ENCODE measurements at regions not wholly inside any gene's neighbourhood (a gene's known extent, or its start where the extent isn't known, plus 50 kb on each side); places are given as distances from the start of the nearest gene placed in this dataset.
A peak's percentile ranks its signal among the peaks of the same experiment; 100 is the strongest.

GRCh38 chr6:170223718-170224693, 66.9 kb downstream of the DLL1 start:
- H3K27ac Mint-ChIP-seq, result no peak overlapping the region
- CTCF ChIA-PET, result interaction anchor here (0.5 kb wide), 1 partner anchor 70 kb away, joined by 4 read pairs; no protein-coding TSS in a partner anchor
- TF ChIP-seq NR3C1 (CRISPR knock-in tag; conservative IDR thresholded peaks at IDR 0.05; ENCODE audit: low read depth) (no peak), HMGXB4 (CRISPR knock-in tag; IDR thresholded peaks at IDR 0.05) (no peak), PREB (CRISPR knock-in tag; IDR thresholded peaks at IDR 0.05; ENCODE audit: borderline replicate concordance) (no peak), SP1 (CRISPR knock-in tag; conservative IDR thresholded peaks at IDR 0.05) (no peak), ATF3 (CRISPR knock-in tag; conservative IDR thresholded peaks at IDR 0.05) (no peak), FOXP4 (CRISPR knock-in tag; IDR thresholded peaks at IDR 0.05) (no peak), GRHL2 (CRISPR knock-in tag; IDR thresholded peaks at IDR 0.05; ENCODE audit: insufficient replicate concordance, severe bottlenecking) (no peak), USF1 (CRISPR knock-in tag; IDR thresholded peaks at IDR 0.05) (no peak), ZNF232 (CRISPR knock-in tag; IDR thresholded peaks at IDR 0.05) (no peak), OVOL2 (CRISPR knock-in tag; IDR thresholded peaks at IDR 0.05; ENCODE audit: borderline replicate concordance) (no peak), ZNF281 (CRISPR knock-in tag; IDR thresholded peaks at IDR 0.05) (no peak), E2F5 (CRISPR knock-in tag; IDR thresholded peaks at IDR 0.05) (no peak), ZMAT4 (CRISPR knock-in tag; IDR thresholded peaks at IDR 0.05) (no peak), ZNF532 (CRISPR knock-in tag; IDR thresholded peaks at IDR 0.05; ENCODE audit: borderline replicate concordance) (no peak), ELF4 (CRISPR knock-in tag; IDR thresholded peaks at IDR 0.05; ENCODE audit: low read depth) (no peak), AR (CRISPR knock-in tag; IDR thresholded peaks at IDR 0.05) (no peak), FOXJ3 (CRISPR knock-in tag; IDR thresholded peaks at IDR 0.05; ENCODE audit: borderline replicate concordance) (no peak)

More at GRCh38 chr6:170223718-170224693, 66.9 kb downstream of the DLL1 start:
- DNase-seq (ENCODE audit: low spot score) (no peak), ATAC-seq (peak; percentile 36; the same call in 1 of the 2 replicates)
- POLR2A ChIA-PET, result no interaction called here
- H3K27me3 Mint-ChIP-seq (ENCODE audit: low read depth), result no peaks in the 10 kb centered on the region; the same call in 1 of the 2 replicates
- H3K4me3 Mint-ChIP-seq, result no peak overlapping the region
- peaks cover 12% of the 10 kb centered on the region for H3K4me1 Mint-ChIP-seq
- H3K36me3 Mint-ChIP-seq, result no peaks in the 10 kb centered on the region
- no peaks in the 10 kb centered on the region for H3K9me3 Mint-ChIP-seq

All from WTC11 (cell line).